ENCODE measurements at regions not wholly inside any gene's neighbourhood (a gene's known extent, or its start where the extent isn't known, plus 50 kb on each side); places are given as distances from the start of the nearest gene placed in this dataset.

DNA sequence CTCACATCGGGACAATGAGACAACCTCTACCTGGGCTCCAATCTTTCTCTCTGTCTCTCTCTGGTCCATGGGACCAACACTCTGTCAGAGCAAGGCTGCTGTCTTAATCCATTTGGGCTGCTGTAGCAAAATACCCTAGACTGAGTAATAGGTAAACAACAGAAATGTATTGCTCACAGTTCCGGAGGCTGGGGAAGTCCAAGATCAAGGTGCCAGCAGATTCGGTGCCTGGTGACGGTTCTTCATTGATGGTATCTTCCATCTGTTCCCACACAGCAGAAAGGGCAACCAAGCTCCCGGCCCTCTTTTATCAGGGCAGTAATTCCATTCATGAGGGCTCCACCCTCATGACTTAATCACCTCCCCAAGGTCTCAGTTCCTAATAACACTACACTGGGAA, 61.3 kb upstream of the SPOCK1 start:
- TF ChIP-seq ELF4 (IDR thresholded peaks at IDR 0.05) (no peak), TARDBP (IDR thresholded peaks at IDR 0.05) (no peak), CTBP1 (IDR thresholded peaks at IDR 0.05; ENCODE audit: borderline replicate concordance) (no peak), ZNF384 (IDR thresholded peaks at IDR 0.05) (no peak), FOXA1 (IDR thresholded peaks at IDR 0.05) (no peak), SUZ12 (IDR thresholded peaks at IDR 0.05) (no peak), FOXK2 (IDR thresholded peaks at IDR 0.05) (no peak), FOXM1 (IDR thresholded peaks at IDR 0.05; ENCODE audit: borderline replicate concordance) (no peak), LEF1 (IDR thresholded peaks at IDR 0.05; ENCODE audit: borderline replicate concordance) (no peak), BHLHE40 (IDR thresholded peaks at IDR 0.05; ENCODE audit: borderline replicate concordance) (no peak), ARNT (IDR thresholded peaks at IDR 0.05) (no peak), NFRKB (IDR thresholded peaks at IDR 0.05) (no peak), SP1 (IDR thresholded peaks at IDR 0.05) (no peak)
- TF ChIP-seq, protein P1, sequence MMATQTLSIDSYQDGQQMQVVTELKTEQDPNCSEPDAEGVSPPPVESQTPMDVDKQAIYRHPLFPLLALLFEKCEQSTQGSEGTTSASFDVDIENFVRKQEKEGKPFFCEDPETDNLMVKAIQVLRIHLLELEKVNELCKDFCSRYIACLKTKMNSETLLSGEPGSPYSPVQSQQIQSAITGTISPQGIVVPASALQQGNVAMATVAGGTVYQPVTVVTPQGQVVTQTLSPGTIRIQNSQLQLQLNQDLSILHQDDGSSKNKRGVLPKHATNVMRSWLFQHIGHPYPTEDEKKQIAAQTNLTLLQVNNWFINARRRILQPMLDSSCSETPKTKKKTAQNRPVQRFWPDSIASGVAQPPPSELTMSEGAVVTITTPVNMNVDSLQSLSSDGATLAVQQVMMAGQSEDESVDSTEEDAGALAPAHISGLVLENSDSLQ (IDR thresholded peaks at IDR 0.05), result no peak

All from HEK293T (cell line).